H9 (cell line): ENCODE measurements at regions not wholly inside any gene's neighbourhood (a gene's known extent, or its start where the extent isn't known, plus 50 kb on each side); places are given as distances from the start of the nearest gene placed in this dataset.

Experiments
- DNase-seq: peaks from one replicate; pipeline ENCODE4 v3.0.0-alpha.2; 2017
- H2AFZ ChIP-seq: one replicate; pipeline ENCODE4 v1.6.1; 2013; ENCODE audit warnings: mild to moderate bottlenecking, low read length, control low read depth, moderate library complexity
- H2AK5ac ChIP-seq: 2 replicates; pipeline ENCODE4 v1.6.1; 2013; ENCODE audit warnings: low read length, control low read depth, mixed read lengths; ENCODE audit not compliant: insufficient read length
- H2BK120ac ChIP-seq: one replicate; pipeline ENCODE4 v1.6.1; 2013; ENCODE audit warnings: low read depth, mild to moderate bottlenecking, low read length, control low read depth, inconsistent platforms; ENCODE audit not compliant: poor library complexity, severe bottlenecking
- H2BK12ac ChIP-seq: 2 replicates; pipeline ENCODE4 v1.6.1; 2013; ENCODE audit warnings: low read length, control low read depth, mixed read lengths, low read depth; ENCODE audit not compliant: insufficient read length
- H2BK15ac ChIP-seq: 2 replicates; pipeline ENCODE4 v1.6.1; 2013; ENCODE audit warnings: low read depth, low read length, control low read depth
- H2BK20ac ChIP-seq: one replicate; pipeline ENCODE4 v1.6.1; 2013; ENCODE audit warnings: low read depth, mild to moderate bottlenecking, low read length, control low read depth, inconsistent platforms; ENCODE audit not compliant: poor library complexity, severe bottlenecking
- H2BK5ac ChIP-seq: 2 replicates; pipeline ENCODE4 v1.6.1; 2013; ENCODE audit warnings: low read length, control low read depth, mixed read lengths; ENCODE audit not compliant: insufficient read length
- H3K14ac ChIP-seq: 2 replicates; pipeline ENCODE4 v1.6.1; 2013; ENCODE audit warnings: low read length, control low read depth; ENCODE audit not compliant: insufficient read depth
- H3K18ac ChIP-seq: 2 replicates; pipeline ENCODE4 v1.6.1; 2013; ENCODE audit warnings: low read depth, mild to moderate bottlenecking, mixed read lengths, low read length, control low read depth; ENCODE audit not compliant: insufficient read length
- H3K23ac ChIP-seq: 2 replicates; pipeline ENCODE4 v1.6.1; 2013; ENCODE audit warnings: low read length, control low read depth, mixed read lengths, low read depth; ENCODE audit not compliant: insufficient read length
- H3K23me2 ChIP-seq: 2 replicates; pipeline ENCODE4 v1.6.1; 2013; ENCODE audit warnings: low read depth, mild to moderate bottlenecking, mixed read lengths, low read length, control low read depth; ENCODE audit not compliant: insufficient read length, poor library complexity, severe bottlenecking
- H3K27ac ChIP-seq: 2 replicates; pipeline ENCODE4 v1.5.1; 2013; ENCODE audit warnings: low read length, control low read depth, mixed read lengths, low read depth; ENCODE audit not compliant: insufficient read length
- H3K27me3 ChIP-seq: 2 replicates; pipeline ENCODE4 v1.6.1; 2013; ENCODE audit warnings: low read length, control low read depth, inconsistent platforms; ENCODE audit not compliant: insufficient read depth
- H3K4ac ChIP-seq: 2 replicates; pipeline ENCODE4 v1.6.1; 2013; ENCODE audit warnings: low read depth, mild to moderate bottlenecking, control low read depth, inconsistent platforms, low read length, moderate library complexity
- H3K4me1 ChIP-seq: 2 replicates; pipeline ENCODE4 v1.6.1; 2013; ENCODE audit warnings: low read length, control low read depth, inconsistent platforms; ENCODE audit not compliant: insufficient read depth
- H3K4me2 ChIP-seq: 2 replicates; pipeline ENCODE4 v1.6.1; 2013; ENCODE audit warnings: low read length, control low read depth, mixed read lengths; ENCODE audit not compliant: insufficient read length, insufficient read depth
- H3K56ac ChIP-seq: 2 replicates; pipeline ENCODE4 v1.6.1; 2013; ENCODE audit warnings: low read depth, mild to moderate bottlenecking, mixed read lengths, low read length, control low read depth; ENCODE audit not compliant: insufficient read length
- H3K79me1 ChIP-seq: 2 replicates; pipeline ENCODE4 v1.6.1; 2013; ENCODE audit warnings: low read depth, mild to moderate bottlenecking, moderate library complexity, low read length, control low read depth, inconsistent platforms; ENCODE audit not compliant: insufficient read depth, poor library complexity, severe bottlenecking
- H3K79me2 ChIP-seq: 2 replicates; pipeline ENCODE4 v1.6.1; 2013; ENCODE audit warnings: low read length, control low read depth, inconsistent platforms; ENCODE audit not compliant: insufficient read depth
- H3K9ac ChIP-seq: 2 replicates; pipeline ENCODE4 v1.6.1; 2013; ENCODE audit warnings: low read length, control low read depth, mixed read lengths; ENCODE audit not compliant: insufficient read length; ENCODE audit errors: extremely low read depth
- H3K9me3 ChIP-seq: one replicate; pipeline ENCODE4 v1.6.1; 2013; ENCODE audit warnings: low read depth, low read length, inconsistent platforms; ENCODE audit not compliant: control insufficient read depth
- H3T11ph ChIP-seq: one replicate; pipeline ENCODE4 v1.6.1; 2013; ENCODE audit warnings: mild to moderate bottlenecking, low read length, control low read depth, inconsistent platforms
- H4K20me1 ChIP-seq: one replicate; pipeline ENCODE4 v1.6.1; 2013; ENCODE audit not compliant: control insufficient read depth, insufficient read length, insufficient read depth
- H4K5ac ChIP-seq: 2 replicates; pipeline ENCODE4 v1.6.1; 2013; ENCODE audit warnings: low read depth, mild to moderate bottlenecking, mixed read lengths, low read length, control low read depth; ENCODE audit not compliant: insufficient read length
- H4K8ac ChIP-seq: replicated peaks from 2 replicates; pipeline ENCODE4 v1.6.1; 2013; ENCODE audit warnings: low read length, control low read depth, mixed read lengths, low read depth; ENCODE audit not compliant: insufficient read length
- H4K91ac ChIP-seq: 2 replicates; pipeline ENCODE4 v1.6.1; 2013; ENCODE audit warnings: low read depth, mild to moderate bottlenecking, moderate library complexity, mixed read lengths, low read length, control low read depth; ENCODE audit not compliant: insufficient read length
- H3K27ac Mint-ChIP-seq, 3 experiments: 2 replicates in 2 of 3; 3 replicates in 1 of 3; pipeline ENCODE4 v1.8.0; 2020 to 2021; ENCODE audit warnings: mixed read lengths in 3 of 3, mild to moderate bottlenecking in 1 of 3, moderate library complexity in 1 of 3
- H3K27me3 Mint-ChIP-seq: 2 replicates; pipeline ENCODE4 v1.8.0; 2021; ENCODE audit warnings: low read depth, mild to moderate bottlenecking, moderate library complexity, mixed read lengths
- H3K36me3 Mint-ChIP-seq, 3 experiments: 2 replicates in 2 of 3; 3 replicates in 1 of 3; pipeline ENCODE4 v1.8.0; 2020 to 2021; ENCODE audit warnings: low read depth in 3 of 3, mixed read lengths in 3 of 3; ENCODE audit not compliant: insufficient read depth in 1 of 3
- H3K4me1 Mint-ChIP-seq, 2 experiments: 2 replicates each; pipeline ENCODE4 v1.8.0; 2020; ENCODE audit warnings: mixed read lengths in 2 of 2
- H3K4me3 Mint-ChIP-seq, 2 experiments: 2 replicates in 1 of 2; 3 replicates in 1 of 2; pipeline ENCODE4 v1.8.0; 2020 to 2021; ENCODE audit warnings: mild to moderate bottlenecking in 2 of 2, mixed read lengths in 2 of 2, moderate library complexity in 1 of 2
- H3K9me3 Mint-ChIP-seq, 2 experiments: 2 replicates in 1 of 2; 3 replicates in 1 of 2; pipeline ENCODE4 v1.8.0; 2020; ENCODE audit warnings: mild to moderate bottlenecking in 2 of 2, mixed read lengths in 2 of 2, moderate library complexity in 1 of 2
- CTCF ChIP-seq: fragments of 200-600 bp; sonication (generic); conservative IDR thresholded peaks from 3 replicates; pipeline ENCODE4 v1.8.0; 2021; ENCODE audit warnings: antibody characterized with exemption, mild to moderate bottlenecking
- WGBS: extraction: QIAGEN DNeasy Blood & Tissue Kit; methylation state at CpG from one replicate; pipeline ENCODE4 v1.1.7; 2013; ENCODE audit warnings: missing lambda C conversion rate, low lambda C conversion rate, mixed read lengths; ENCODE audit not compliant: insufficient read length; ENCODE audit errors: extremely low coverage; 5-methylcytosine and 5-hydroxymethylcytosine counted together

GRCh38 chr12:115879354-115879753 is 398.1 kb downstream of the MED13L start:
- no peak overlapping the region for H3K14ac ChIP-seq
- peaks cover 13 to 15% of the 10 kb centered on the region in 2 experiments for H3K4me1 Mint-ChIP-seq
- no peaks in the 10 kb centered on the region for H3K79me1 ChIP-seq
- peak overlapping the region in 1 of 3 experiments; percentile 51; a peak in 2 of 7 replicates for H3K27ac Mint-ChIP-seq
- 0 out of 2 replicates have a peak, but pooled peaks cover 2% of the 10 kb centered on the region for H3K4me1 ChIP-seq
- TF ChIP-seq CTCF, result no peak
- H3K56ac ChIP-seq, result no peak overlapping the region
- H3K23me2 ChIP-seq, result no peaks in the 10 kb centered on the region
- H2AFZ ChIP-seq, result no peak overlapping the region
- H3K27ac ChIP-seq, result no peak overlapping the region
- no peak for DNase-seq
- H3K4me2 ChIP-seq, result no peak overlapping the region
- H3K4ac ChIP-seq, result no peak overlapping the region
- H2AK5ac ChIP-seq, result no peak overlapping the region
- WGBS, result no CpG with 5 or more reads among the region's 5 CpGs
- no peak overlapping the region for H2BK15ac ChIP-seq
- H3K9ac ChIP-seq, result no peak overlapping the region
- H3K27me3 ChIP-seq, result no peaks in the 10 kb centered on the region
- H3T11ph ChIP-seq, result no peak overlapping the region
- H3K9me3 ChIP-seq, result no peaks in the 10 kb centered on the region
- H2BK5ac ChIP-seq, result no peak overlapping the region
- no peak overlapping the region for H3K23ac ChIP-seq
- no peak overlapping the region for H2BK120ac ChIP-seq
- no peaks in the 10 kb centered on the region for H3K79me2 ChIP-seq
- no peaks in the 10 kb centered on the region for H3K9me3 Mint-ChIP-seq
- H4K8ac ChIP-seq, result no peak overlapping the region
- H3K36me3 Mint-ChIP-seq, result no peaks in the 10 kb centered on the region; a peak in 1 of 7 replicates
- no peak overlapping the region for H2BK20ac ChIP-seq
- no peak overlapping the region for H3K4me3 Mint-ChIP-seq
- no peak overlapping the region for H3K18ac ChIP-seq
- H4K91ac ChIP-seq, result no peak overlapping the region
- no peaks in the 10 kb centered on the region for H3K27me3 Mint-ChIP-seq
- H4K5ac ChIP-seq, result no peak overlapping the region
- H4K20me1 ChIP-seq, result no peaks in the 10 kb centered on the region
- no peak overlapping the region for H2BK12ac ChIP-seq
